NCI-H82 (cell line): ENCODE measurements at regions not wholly inside any gene's neighbourhood (a gene's known extent, or its start where the extent isn't known, plus 50 kb on each side); places are given as distances from the start of the nearest gene placed in this dataset.
"Not testable (repeated sequence)": the region's sequence is repeated elsewhere in the genome, so short reads cannot be mapped to it uniquely, and the experiment has no call there.

Experiments used
- DNase-seq: peaks from one replicate; lab custom pipeline; 2025; lab: John Stamatoyannopoulos, UW

DNA sequence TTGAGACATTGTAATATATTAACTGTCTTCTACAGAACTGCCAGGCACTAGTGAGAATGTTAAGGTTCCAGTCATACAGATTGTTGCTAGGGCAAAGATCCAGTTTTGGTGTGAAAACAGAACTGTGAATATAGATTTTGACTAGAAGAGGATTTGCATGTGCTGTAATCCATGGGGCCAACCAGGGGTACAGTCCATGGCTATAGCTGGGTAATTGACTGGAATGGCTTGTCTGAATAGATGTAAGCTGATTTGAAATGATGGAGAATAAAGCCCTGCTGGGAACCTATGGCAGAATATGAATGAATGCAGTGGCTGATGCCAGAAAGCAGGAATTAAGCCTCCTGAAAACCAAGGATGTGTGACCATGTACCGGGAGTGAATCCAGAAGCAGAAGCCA is 748.5 kb upstream of the CDH10 start:
- peak; percentile 26 for DNase-seq

- no peak for DNase-seq
Measured at GRCh38 chr5:25387953-25388352, 743.2 kb upstream of the CDH10 start.

GRCh38 chr5:25362799-25363198 is 718.0 kb upstream of the CDH10 start:
- no peak for DNase-seq

GRCh38 chr5:25358919-25359318 is 714.1 kb upstream of the CDH10 start:
- no peak for DNase-seq

GRCh38 chr5:25357605-25358004 is 712.8 kb upstream of the CDH10 start:
- no peak for DNase-seq

DNA sequence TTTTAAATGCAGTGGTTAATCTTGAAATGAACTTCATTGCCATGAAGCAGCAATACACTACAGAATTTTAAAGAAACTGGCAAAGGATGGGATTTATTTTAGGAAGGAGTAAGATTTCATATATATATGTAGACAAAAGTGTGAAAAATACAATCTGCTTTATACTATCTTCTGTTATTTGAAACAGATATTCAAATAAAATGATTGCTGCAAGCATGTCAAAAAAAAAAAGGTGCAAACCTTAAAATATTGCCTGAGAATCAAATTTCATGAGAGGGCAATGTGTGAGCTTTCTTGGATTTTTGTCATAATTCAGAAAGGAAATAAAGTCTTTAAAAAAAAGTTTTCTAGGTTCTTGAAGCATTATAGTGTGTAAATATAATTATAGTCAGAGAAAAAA is 705.0 kb upstream of the CDH10 start:
- no peak for DNase-seq

DNA sequence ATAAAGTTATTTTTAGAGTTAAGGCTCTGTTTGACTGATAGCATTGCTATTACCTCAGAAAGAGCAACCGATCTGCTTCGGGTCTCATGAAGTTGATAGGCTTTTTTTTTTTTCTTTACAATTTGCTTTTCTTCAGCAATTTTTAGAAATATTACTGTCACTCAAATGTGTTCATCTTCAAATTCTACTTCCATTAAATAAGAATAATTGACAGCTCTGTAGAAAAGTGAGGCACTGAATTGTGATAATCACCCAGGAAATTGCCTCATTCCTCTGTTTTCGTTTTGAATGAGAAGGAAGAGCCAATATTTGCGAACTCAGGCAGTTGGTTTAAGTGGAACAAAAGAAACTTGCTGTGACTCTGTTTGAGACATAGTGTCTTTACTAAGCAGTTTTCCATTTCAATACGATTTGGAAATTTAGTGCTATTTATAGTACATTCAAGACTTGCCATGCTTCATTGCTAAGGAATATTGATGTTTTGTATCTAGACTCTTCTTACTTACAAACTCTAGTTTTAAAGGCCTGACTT is 700.5 kb upstream of the CDH10 start:
- no peak for DNase-seq

GRCh38 chr5:25339541-25339940 is 694.8 kb upstream of the CDH10 start:
- no peak for DNase-seq

DNA sequence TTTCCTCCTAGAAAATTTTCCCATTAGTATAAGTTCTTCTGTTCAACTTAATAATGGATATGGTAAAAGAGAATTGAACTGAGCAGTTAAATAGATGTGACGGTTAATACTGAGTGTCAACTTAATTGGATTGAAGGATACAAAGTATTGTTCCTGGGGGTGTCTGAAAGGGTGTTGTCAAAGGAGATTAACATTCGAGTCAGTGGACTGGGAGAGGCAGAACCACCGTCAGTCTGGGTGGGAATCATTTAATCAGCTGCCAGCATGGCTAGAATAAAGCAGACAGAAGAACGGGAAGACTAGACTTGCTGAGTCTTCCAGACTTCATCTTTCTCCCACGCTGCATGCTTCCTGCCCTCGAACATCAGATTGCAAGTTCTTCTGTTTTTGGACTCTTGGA is 689.6 kb upstream of the CDH10 start:
- DNase-seq: peak; percentile 81

DNA sequence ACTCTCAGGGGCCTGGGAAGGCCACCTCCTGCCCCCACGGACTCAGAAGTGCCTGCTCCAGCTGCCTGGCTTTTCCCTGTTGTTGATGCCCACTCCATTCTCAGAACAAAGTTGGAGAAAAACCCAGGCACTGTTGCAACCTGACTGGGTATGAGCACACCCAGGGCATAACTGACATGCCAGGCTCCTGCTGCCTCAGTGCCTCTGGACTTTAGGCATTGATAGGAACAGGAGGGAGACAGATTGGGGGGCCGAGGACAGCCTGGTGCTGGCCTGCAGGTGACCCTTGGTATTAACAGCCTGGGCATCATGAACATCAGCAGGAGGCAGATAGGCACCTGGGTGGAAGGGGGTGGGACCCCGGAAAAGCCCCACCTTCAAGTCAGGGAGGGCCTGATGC is 685.9 kb upstream of the CDH10 start:
- DNase-seq: no peak

- no peak for DNase-seq
Measured at GRCh38 chr5:25327172-25327571, 682.4 kb upstream of the CDH10 start.

GRCh38 chr5:25301836-25302235 is 657.1 kb upstream of the CDH10 start:
- no peak for DNase-seq

DNA sequence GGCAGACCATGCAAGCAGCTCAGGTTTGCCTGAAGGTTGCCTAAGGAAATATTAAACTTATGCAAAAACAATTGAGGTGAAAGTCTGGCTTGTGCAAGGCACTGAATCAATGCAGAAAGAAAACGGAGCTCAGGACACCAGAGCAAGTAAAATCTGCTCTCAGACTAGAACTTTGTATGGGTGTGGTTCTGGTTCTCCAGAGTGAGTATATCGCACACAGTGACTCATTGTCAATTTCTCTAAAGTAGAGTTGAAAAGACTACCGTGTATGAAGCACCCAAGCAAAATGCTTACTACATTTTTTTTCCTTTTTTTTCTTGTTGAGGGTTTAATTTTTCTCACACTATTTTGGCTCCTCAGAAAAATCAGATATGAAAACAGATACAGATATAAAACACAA is 650.3 kb upstream of the CDH10 start:
- no peak for DNase-seq

- DNase-seq: not testable (repeated sequence)
Measured at GRCh38 chr5:25289766-25290165, 645.0 kb upstream of the CDH10 start.

GRCh38 chr5:25286319-25286718 is 641.5 kb upstream of the CDH10 start:
- DNase-seq: no peak

DNA sequence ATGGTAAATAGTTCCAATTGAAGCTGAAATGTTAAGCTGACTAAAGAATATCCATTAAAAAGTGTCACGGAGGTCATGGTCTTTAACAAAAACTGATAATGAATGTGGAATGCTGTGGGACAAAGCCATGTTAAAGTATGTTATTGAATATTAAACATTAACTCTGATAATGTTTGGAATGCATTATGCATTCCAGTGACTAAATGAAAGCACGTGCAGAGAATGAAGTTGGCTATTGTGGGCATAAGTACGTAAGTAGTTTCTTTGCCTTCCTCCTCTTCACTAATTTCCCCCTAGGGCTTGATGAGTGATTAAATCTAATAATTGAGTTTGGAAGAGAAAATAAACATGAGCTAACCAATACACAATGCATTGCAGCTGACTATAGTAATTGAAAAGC is 640.4 kb upstream of the CDH10 start:
- no peak for DNase-seq

- not testable (repeated sequence) for DNase-seq
Measured at GRCh38 chr5:25263507-25263906, 618.7 kb upstream of the CDH10 start.

DNA sequence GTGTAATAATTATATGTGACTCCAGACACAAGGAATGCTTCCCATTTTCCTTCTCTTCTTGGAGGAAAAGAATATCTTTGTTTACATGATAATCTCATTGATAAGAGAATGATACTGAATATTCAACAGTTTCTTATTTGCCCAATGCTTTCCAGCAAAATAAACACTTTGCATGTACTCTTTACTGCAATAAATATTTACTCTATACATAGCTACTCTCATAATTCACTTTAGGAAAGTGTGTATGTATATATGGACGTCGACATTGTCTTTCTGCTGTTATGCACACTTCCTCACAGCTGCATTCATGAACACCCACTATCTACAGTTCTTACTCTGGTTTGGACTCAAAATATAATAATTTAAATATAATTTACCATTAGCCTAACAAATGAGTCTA is 617.4 kb upstream of the CDH10 start:
- no peak for DNase-seq

DNA sequence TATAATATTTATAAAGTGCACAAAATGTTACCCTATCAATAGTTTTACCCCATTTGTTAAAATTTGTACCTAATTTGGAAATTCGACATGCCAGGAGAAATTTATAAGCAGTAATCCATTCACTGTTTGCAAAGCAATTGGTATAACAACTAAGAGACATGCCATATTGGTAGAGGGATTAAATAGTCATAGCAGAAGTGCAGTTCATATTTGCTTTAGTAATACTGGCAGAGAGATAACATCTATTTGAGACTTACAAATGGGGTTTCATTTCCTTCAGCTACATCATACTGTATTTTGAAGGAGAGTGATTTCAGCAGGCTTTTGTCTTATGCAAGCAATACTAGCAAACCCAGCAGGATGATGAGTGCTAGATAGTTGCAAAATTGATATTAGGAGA is 610.4 kb upstream of the CDH10 start:
- no peak for DNase-seq

- DNase-seq: no peak
Measured at GRCh38 chr5:25241981-25242380, 597.2 kb upstream of the CDH10 start.

- DNase-seq: not testable (repeated sequence)
Measured at GRCh38 chr5:25238720-25239119, 593.9 kb upstream of the CDH10 start.

GRCh38 chr5:25224316-25224982 is 579.7 kb upstream of the CDH10 start:
- DNase-seq: no peak

GRCh38 chr5:25199902-25200301 is 555.1 kb upstream of the CDH10 start:
- DNase-seq: not testable (repeated sequence)

DNA sequence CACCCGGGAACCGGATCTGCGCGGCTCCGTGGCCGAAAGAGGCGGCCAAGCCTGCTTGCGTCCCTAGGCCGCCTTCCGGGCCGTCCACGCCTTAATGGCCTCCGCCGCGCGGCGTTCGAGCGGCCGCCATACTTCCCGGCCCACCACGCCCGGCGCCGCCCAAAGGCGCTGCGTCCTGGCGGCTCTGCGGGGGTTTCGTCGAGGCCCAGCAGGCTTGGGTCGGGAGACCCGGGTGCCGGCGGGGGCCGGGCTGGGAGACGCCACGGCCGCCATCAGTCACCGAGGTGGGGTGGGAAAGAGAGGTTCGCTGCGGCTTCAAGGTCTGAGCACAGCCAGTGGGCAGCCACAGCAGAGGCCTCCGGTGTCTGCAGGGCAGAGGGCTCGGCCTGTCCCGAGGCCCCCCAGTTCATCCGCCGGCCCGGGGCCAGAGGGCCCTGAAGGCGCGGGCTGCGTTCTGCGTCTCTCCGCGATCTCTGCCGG is 545.8 kb upstream of the CDH10 start:
- DNase-seq: no peak
